GM18907 (cell line): ENCODE measurements at regions not wholly inside any gene's neighbourhood (a gene's known extent, or its start where the extent isn't known, plus 50 kb on each side); places are given as distances from the start of the nearest gene placed in this dataset.

Source experiments
- ATAC-seq: cut with Tn5 transposase; IDR thresholded peaks from one replicate; pipeline ENCODE4 v1.9.1; 2021; ENCODE audit warnings: mild to moderate bottlenecking, moderate library complexity; ENCODE audit not compliant: unreplicated experiment

- no peak for ATAC-seq
Measured at GRCh38 chr11:112634551-112634950, 326.7 kb upstream of the NCAM1 start.

- no peak for ATAC-seq
Measured at GRCh38 chr11:112634995-112635737, 326.1 kb upstream of the NCAM1 start.

- ATAC-seq, result no peak
Measured at GRCh38 chr11:112637076-112637475, 324.1 kb upstream of the NCAM1 start.

- ATAC-seq, result no peak
Measured at GRCh38 chr11:112637876-112638275, 323.3 kb upstream of the NCAM1 start.

GRCh38 chr11:112639469-112639868 is 321.8 kb upstream of the NCAM1 start:
- ATAC-seq, result no peak

GRCh38 chr11:112643416-112643815 is 317.8 kb upstream of the NCAM1 start:
- no peak for ATAC-seq

- no peak for ATAC-seq
Measured at GRCh38 chr11:112644410-112645131, 316.6 kb upstream of the NCAM1 start.

GRCh38 chr11:112649856-112650255 is 311.4 kb upstream of the NCAM1 start:
- ATAC-seq, result no peak

- no peak for ATAC-seq
Measured at GRCh38 chr11:112650527-112650926, 310.7 kb upstream of the NCAM1 start.

- ATAC-seq, result no peak
Measured at GRCh38 chr11:112651386-112651785, 309.8 kb upstream of the NCAM1 start.

GRCh38 chr11:112652786-112653390 is 308.3 kb upstream of the NCAM1 start:
- ATAC-seq, result no peak

- ATAC-seq, result no peak
Measured at GRCh38 chr11:112655371-112655770, 305.8 kb upstream of the NCAM1 start.

- no peak for ATAC-seq
Measured at GRCh38 chr11:112656772-112657428, 304.3 kb upstream of the NCAM1 start.

GRCh38 chr11:112658431-112658878 is 302.8 kb upstream of the NCAM1 start:
- no peak for ATAC-seq

- no peak for ATAC-seq
Measured at GRCh38 chr11:112661146-112661545, 300.1 kb upstream of the NCAM1 start.

- no peak for ATAC-seq
Measured at GRCh38 chr11:112661571-112661970, 299.6 kb upstream of the NCAM1 start.

GRCh38 chr11:112662554-112662953 is 298.7 kb upstream of the NCAM1 start:
- ATAC-seq, result no peak

- ATAC-seq, result no peak
Measured at GRCh38 chr11:112663947-112664634, 297.1 kb upstream of the NCAM1 start.

GRCh38 chr11:112665291-112665690 is 295.9 kb upstream of the NCAM1 start:
- ATAC-seq, result no peak

GRCh38 chr11:112666253-112666652 is 295.0 kb upstream of the NCAM1 start:
- no peak for ATAC-seq
